Body of pancreas (tissue), 4 donors: ENCODE measurements at regions not wholly inside any gene's neighbourhood (a gene's known extent, or its start where the extent isn't known, plus 50 kb on each side); places are given as distances from the start of the nearest gene placed in this dataset.

ENCODE experiments used
- POLR2A ChIP-seq, 3 donors: fragments of 450-650 bp; IDR thresholded peaks; one replicate each; pipeline ENCODE4 v1.6.1; 2016; ENCODE audit warnings: antibody characterized with exemption in 3 of 3, mild to moderate bottlenecking in 2 of 3
- TF ChIP-seq, protein P1 (sequence below), 7 experiments: fragments of 450-650 bp in 4 of 7; fragments of 200-600 bp in 3 of 7; sonication (generic) in 3 of 7; IDR thresholded peaks; one replicate each; pipeline ENCODE4 v1.5.1; 2016 to 2019; ENCODE audit warnings: antibody characterized with exemption in 7 of 7

GRCh38 chr6:44650947-44651346, 263.4 kb downstream of the CDC5L start:
- TF ChIP-seq, protein P1, sequence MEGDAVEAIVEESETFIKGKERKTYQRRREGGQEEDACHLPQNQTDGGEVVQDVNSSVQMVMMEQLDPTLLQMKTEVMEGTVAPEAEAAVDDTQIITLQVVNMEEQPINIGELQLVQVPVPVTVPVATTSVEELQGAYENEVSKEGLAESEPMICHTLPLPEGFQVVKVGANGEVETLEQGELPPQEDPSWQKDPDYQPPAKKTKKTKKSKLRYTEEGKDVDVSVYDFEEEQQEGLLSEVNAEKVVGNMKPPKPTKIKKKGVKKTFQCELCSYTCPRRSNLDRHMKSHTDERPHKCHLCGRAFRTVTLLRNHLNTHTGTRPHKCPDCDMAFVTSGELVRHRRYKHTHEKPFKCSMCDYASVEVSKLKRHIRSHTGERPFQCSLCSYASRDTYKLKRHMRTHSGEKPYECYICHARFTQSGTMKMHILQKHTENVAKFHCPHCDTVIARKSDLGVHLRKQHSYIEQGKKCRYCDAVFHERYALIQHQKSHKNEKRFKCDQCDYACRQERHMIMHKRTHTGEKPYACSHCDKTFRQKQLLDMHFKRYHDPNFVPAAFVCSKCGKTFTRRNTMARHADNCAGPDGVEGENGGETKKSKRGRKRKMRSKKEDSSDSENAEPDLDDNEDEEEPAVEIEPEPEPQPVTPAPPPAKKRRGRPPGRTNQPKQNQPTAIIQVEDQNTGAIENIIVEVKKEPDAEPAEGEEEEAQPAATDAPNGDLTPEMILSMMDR (IDR thresholded peaks at IDR 0.05), result no peak
- TF ChIP-seq POLR2A (IDR thresholded peaks at IDR 0.05), result no peak
